ENCODE measurements at regions not wholly inside any gene's neighbourhood (a gene's known extent, or its start where the extent isn't known, plus 50 kb on each side); places are given as distances from the start of the nearest gene placed in this dataset.
"Not testable (repeated sequence)": the region's sequence is repeated elsewhere in the genome, so short reads cannot be mapped to it uniquely, and the experiment has no call there.

- H3K4me3 Mint-ChIP-seq; H3K36me3 Mint-ChIP-seq; DNase-seq; H3K9me3 Mint-ChIP-seq; intact Hi-C loops (cut with micrococcal nuclease); H3K27ac Mint-ChIP-seq; H3K4me1 Mint-ChIP-seq (ENCODE audit: low read depth); POLR2A ChIA-PET; CTCF ChIA-PET; H3K27me3 Mint-ChIP-seq: not testable (repeated sequence)
Measured at GRCh38 chr7:65791788-65792187, 81.1 kb upstream of the VKORC1L1 start.

DNA sequence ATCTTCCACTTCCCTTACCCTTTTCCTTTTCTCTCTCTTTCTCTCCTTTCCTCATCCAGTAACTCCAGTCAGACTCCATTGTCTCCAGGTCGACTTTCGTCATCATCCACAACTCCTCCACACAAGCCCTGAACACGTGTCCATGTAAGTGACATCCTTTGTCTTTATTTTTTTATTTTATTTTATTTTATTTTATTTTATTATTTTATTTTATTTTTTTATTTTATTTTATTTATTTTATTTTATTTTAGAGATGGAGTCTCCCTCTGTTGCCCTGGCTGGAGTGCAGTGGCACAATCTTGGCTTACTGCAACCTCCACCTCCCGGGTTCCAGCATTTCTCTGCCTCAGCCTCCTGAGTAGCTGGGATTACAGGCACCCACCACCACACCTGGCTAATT, 80.1 kb upstream of the VKORC1L1 start:
- intact Hi-C loops (cut with micrococcal nuclease); DNase-seq; H3K4me3 Mint-ChIP-seq; H3K36me3 Mint-ChIP-seq; POLR2A ChIA-PET; H3K27me3 Mint-ChIP-seq; H3K27ac Mint-ChIP-seq; H3K9me3 Mint-ChIP-seq; H3K4me1 Mint-ChIP-seq (ENCODE audit: low read depth); CTCF ChIA-PET: not testable (repeated sequence)

- DNase-seq; H3K4me1 Mint-ChIP-seq (ENCODE audit: low read depth); H3K27ac Mint-ChIP-seq; H3K27me3 Mint-ChIP-seq; H3K9me3 Mint-ChIP-seq; intact Hi-C loops (cut with micrococcal nuclease); H3K4me3 Mint-ChIP-seq; POLR2A ChIA-PET; CTCF ChIA-PET; H3K36me3 Mint-ChIP-seq: not testable (repeated sequence)
Measured at GRCh38 chr7:65794671-65795391, 78.0 kb upstream of the VKORC1L1 start.

GRCh38 chr7:65795392-65795716, 77.5 kb upstream of the VKORC1L1 start:
- POLR2A ChIA-PET; H3K4me3 Mint-ChIP-seq; H3K27me3 Mint-ChIP-seq; H3K36me3 Mint-ChIP-seq; H3K4me1 Mint-ChIP-seq (ENCODE audit: low read depth); H3K27ac Mint-ChIP-seq; H3K9me3 Mint-ChIP-seq; CTCF ChIA-PET; intact Hi-C loops (cut with micrococcal nuclease); DNase-seq: not testable (repeated sequence)

DNA sequence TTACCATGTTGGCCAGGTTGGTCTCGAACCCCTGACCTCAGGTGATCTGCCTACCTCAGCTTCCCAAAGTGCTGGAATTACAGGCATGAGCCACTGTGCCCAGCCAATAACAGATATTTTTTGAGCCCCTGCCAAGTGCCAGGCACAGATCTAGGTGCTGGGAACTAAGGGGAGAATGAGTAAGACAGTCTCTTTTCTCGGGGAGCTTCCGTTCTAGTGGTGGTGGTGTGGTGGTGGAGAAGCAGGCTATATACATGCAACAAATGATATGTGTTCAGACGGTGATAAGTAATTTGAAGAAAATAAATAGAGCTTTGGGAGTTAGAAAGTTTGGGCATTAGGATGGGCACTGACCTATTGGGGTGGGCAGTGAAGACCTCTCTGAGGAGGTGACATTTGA, 76.7 kb upstream of the VKORC1L1 start:
- Mint-ChIP-seq H3K36me3 (peaks cover 2% of the 10 kb centered on the region), H3K27me3 (no peaks in the 10 kb centered on the region), H3K27ac (no peak overlapping the region), H3K4me3 (no peak overlapping the region), H3K4me1 (ENCODE audit: low read depth) (peaks cover 8% of the 10 kb centered on the region), H3K9me3 (no peaks in the 10 kb centered on the region)
- no peak for DNase-seq
- intact Hi-C loops (cut with micrococcal nuclease), result no loop called here
- ChIA-PET POLR2A (no interaction called here), CTCF (no interaction called here)

GRCh38 chr7:65797086-65797485, 75.8 kb upstream of the VKORC1L1 start:
- H3K36me3 Mint-ChIP-seq; DNase-seq; H3K4me3 Mint-ChIP-seq; POLR2A ChIA-PET; H3K9me3 Mint-ChIP-seq; intact Hi-C loops (cut with micrococcal nuclease); CTCF ChIA-PET; H3K27ac Mint-ChIP-seq; H3K4me1 Mint-ChIP-seq (ENCODE audit: low read depth); H3K27me3 Mint-ChIP-seq: not testable (repeated sequence)

DNA sequence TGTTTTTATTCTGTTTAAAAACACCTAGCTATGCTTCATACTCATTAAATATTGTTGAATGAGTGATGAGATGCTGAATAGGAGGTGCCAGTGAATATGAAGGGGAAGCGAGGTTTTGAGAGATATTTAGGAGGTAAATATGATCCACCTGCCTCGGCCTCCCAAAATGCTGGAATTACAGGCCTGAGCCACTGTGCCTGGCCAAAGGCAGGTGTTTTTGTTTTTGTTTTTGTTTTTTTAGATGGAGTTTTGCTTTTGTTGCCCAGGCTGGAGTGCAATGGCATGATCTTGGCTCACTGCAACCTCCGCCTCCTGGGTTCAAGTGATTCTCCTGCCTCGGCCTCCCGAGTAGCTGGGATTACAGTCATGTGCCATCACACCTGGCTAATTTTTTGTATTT, 75.3 kb upstream of the VKORC1L1 start:
- H3K4me3 Mint-ChIP-seq; intact Hi-C loops (cut with micrococcal nuclease); H3K27me3 Mint-ChIP-seq; H3K9me3 Mint-ChIP-seq; CTCF ChIA-PET; H3K27ac Mint-ChIP-seq; H3K36me3 Mint-ChIP-seq; DNase-seq; POLR2A ChIA-PET; H3K4me1 Mint-ChIP-seq (ENCODE audit: low read depth): not testable (repeated sequence)

- ChIA-PET CTCF (no interaction called here), POLR2A (interaction anchor here (0.6 kb wide), 1 partner anchor 340 kb away, joined by 3 read pairs; no protein-coding TSS in a partner anchor)
- H3K4me1 Mint-ChIP-seq (ENCODE audit: low read depth), result peaks cover 8% of the 10 kb centered on the region
- DNase-seq, result no peak
- no peak overlapping the region for H3K4me3 Mint-ChIP-seq
- H3K36me3 Mint-ChIP-seq, result peaks cover 2% of the 10 kb centered on the region
- no peaks in the 10 kb centered on the region for H3K27me3 Mint-ChIP-seq
- no peak overlapping the region for H3K27ac Mint-ChIP-seq
- intact Hi-C loops (cut with micrococcal nuclease), result no loop called here
- H3K9me3 Mint-ChIP-seq, result no peaks in the 10 kb centered on the region
Measured at GRCh38 chr7:65798111-65799075, 74.5 kb upstream of the VKORC1L1 start.

- H3K27me3 Mint-ChIP-seq; DNase-seq; intact Hi-C loops (cut with micrococcal nuclease); H3K27ac Mint-ChIP-seq; H3K4me3 Mint-ChIP-seq; H3K9me3 Mint-ChIP-seq; POLR2A ChIA-PET; H3K36me3 Mint-ChIP-seq; H3K4me1 Mint-ChIP-seq (ENCODE audit: low read depth): not testable (repeated sequence)
- CTCF ChIA-PET, result interaction anchor here (0.7 kb wide), 1 partner anchor 41 kb away, joined by 3 read pairs; no protein-coding TSS in a partner anchor
Measured at GRCh38 chr7:65800191-65800590, 72.7 kb upstream of the VKORC1L1 start.

- CTCF ChIA-PET, result no interaction called here
- POLR2A ChIA-PET, result no interaction called here
- peaks cover 3% of the 10 kb centered on the region for H3K36me3 Mint-ChIP-seq
- peaks cover 8% of the 10 kb centered on the region for H3K4me1 Mint-ChIP-seq (ENCODE audit: low read depth)
- intact Hi-C loops (cut with micrococcal nuclease), result no loop called here
- H3K9me3 Mint-ChIP-seq, result no peaks in the 10 kb centered on the region
- no peak for DNase-seq
- H3K27me3 Mint-ChIP-seq, result no peaks in the 10 kb centered on the region
- no peak overlapping the region for H3K4me3 Mint-ChIP-seq
- H3K27ac Mint-ChIP-seq, result no peak overlapping the region
Measured at GRCh38 chr7:65800890-65801341, 72.0 kb upstream of the VKORC1L1 start.

DNA sequence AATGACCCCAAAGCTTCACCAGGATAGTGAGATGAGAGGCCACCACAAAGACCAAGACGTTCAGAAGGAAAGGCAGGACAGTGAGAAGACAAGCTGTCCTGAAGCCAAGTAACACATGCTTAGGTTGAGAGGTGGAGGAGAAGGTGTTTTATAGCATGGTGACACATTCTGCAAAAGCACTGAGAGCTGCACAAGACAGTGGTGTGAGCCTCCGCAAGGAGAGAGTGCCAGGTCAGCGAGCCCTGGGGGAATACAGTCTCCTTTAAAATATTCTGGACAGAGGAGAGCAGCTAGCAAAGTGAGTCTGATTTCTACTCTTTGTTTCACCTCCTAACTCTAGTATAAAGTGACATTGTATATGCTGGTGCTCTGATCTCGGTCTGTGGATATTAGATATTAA, 68.0 kb upstream of the VKORC1L1 start:
- no peaks in the 10 kb centered on the region for H3K9me3 Mint-ChIP-seq
- DNase-seq, result no peak
- no peak overlapping the region for H3K27ac Mint-ChIP-seq
- intact Hi-C loops (cut with micrococcal nuclease), result no loop called here
- no peaks in the 10 kb centered on the region for H3K4me1 Mint-ChIP-seq (ENCODE audit: low read depth)
- POLR2A ChIA-PET, result no interaction called here
- no peak overlapping the region for H3K4me3 Mint-ChIP-seq
- H3K27me3 Mint-ChIP-seq, result no peaks in the 10 kb centered on the region
- H3K36me3 Mint-ChIP-seq, result peaks cover 1% of the 10 kb centered on the region
- CTCF ChIA-PET, result no interaction called here

GRCh38 chr7:65807067-65807466, 65.8 kb upstream of the VKORC1L1 start:
- H3K4me3 Mint-ChIP-seq; DNase-seq; H3K9me3 Mint-ChIP-seq; intact Hi-C loops (cut with micrococcal nuclease); CTCF ChIA-PET; H3K4me1 Mint-ChIP-seq (ENCODE audit: low read depth); H3K36me3 Mint-ChIP-seq; POLR2A ChIA-PET; H3K27me3 Mint-ChIP-seq; H3K27ac Mint-ChIP-seq: not testable (repeated sequence)
